Endothelial cell of umbilical vein (primary cell): ENCODE measurements at regions not wholly inside any gene's neighbourhood (a gene's known extent, or its start where the extent isn't known, plus 50 kb on each side); places are given as distances from the start of the nearest gene placed in this dataset.

Experiments used
- BruUV-seq: library from RNA; stranded (reverse); fragments of 400-500 nt; replicated peaks from 2 replicates; lab custom pipeline; 2021; lab: Mats Ljungman, UMichigan
- CTCF ChIA-PET: fragments of 300-600, 350-600 bp; sonication (Branson Sonifier 250); formaldehyde crosslinking; loops from one replicate; lab custom pipeline; 2021; ENCODE audit warnings: antibody characterized with exemption, inconsistent platforms; lab: Charles Lee
- POLR2A ChIA-PET: fragments of 300-600, 350-600 bp; sonication (Branson Sonifier 250); formaldehyde crosslinking; loops from one replicate; lab custom pipeline; 2021; ENCODE audit warnings: antibody characterized with exemption, inconsistent platforms; lab: Charles Lee
- DNase-seq: peaks from one replicate; pipeline ENCODE4 v3.0.0-alpha.2; 2011; ENCODE audit warnings: low read depth, low spot score
- FAIRE-seq: peaks from 2 replicates; lab custom pipeline; 2011; peaks lifted over from hg19 to GRCh38; lab: Jason Lieb, UNC
- H2AFZ ChIP-seq: 2 replicates; pipeline ENCODE4 v1.6.0; 2012; ENCODE audit warnings: low read depth, low read length, control low read depth, inconsistent platforms
- H3K27ac ChIP-seq: 2 replicates; pipeline ENCODE4 v1.5.1; 2011; ENCODE audit warnings: low read depth, mild to moderate bottlenecking, control low read depth, low read length, moderate library complexity; ENCODE audit not compliant: insufficient read depth
- H3K27me3 ChIP-seq, 2 experiments: 2 replicates each; pipeline versions ENCODE4 v1.6.0 to v1.6.1; 2011; ENCODE audit warnings: low read length in 2 of 2, mixed read lengths in 1 of 2; ENCODE audit not compliant: control insufficient read depth in 2 of 2, insufficient read depth in 2 of 2
- H3K36me3 ChIP-seq, 2 experiments: 2 replicates in 1 of 2; 3 replicates in 1 of 2; pipeline ENCODE4 v1.5.1; 2011; ENCODE audit warnings: low read length in 2 of 2, mild to moderate bottlenecking in 1 of 2, moderate library complexity in 1 of 2; ENCODE audit not compliant: control insufficient read depth in 2 of 2, insufficient read depth in 2 of 2; ENCODE audit errors: extremely low read depth in 1 of 2
- H3K4me1 ChIP-seq: 3 replicates; pipeline ENCODE4 v1.5.1; 2011; ENCODE audit warnings: mild to moderate bottlenecking, low read length; ENCODE audit not compliant: control insufficient read depth, insufficient read depth; ENCODE audit errors: extremely low read depth
- H3K4me2 ChIP-seq: 2 replicates; pipeline ENCODE4 v1.6.1; 2011; ENCODE audit warnings: low read length, control low read depth, mixed read lengths; ENCODE audit not compliant: insufficient read depth
- H3K4me3 ChIP-seq, 3 experiments: fragments of 200-600 bp in 1 of 3; sonication (generic), shearing (Covaris generic) in 1 of 3; replicated peaks in 1 of 3; 2 replicates each; pipeline ENCODE4 v1.5.1; 2011 to 2016; ENCODE audit warnings: control low read depth in 3 of 3, low read length in 3 of 3, mild to moderate bottlenecking in 2 of 3, inconsistent platforms in 1 of 3, low read depth in 1 of 3, moderate library complexity in 1 of 3; ENCODE audit not compliant: insufficient read depth in 1 of 3
- H3K79me2 ChIP-seq: 2 replicates; pipeline ENCODE4 v1.6.0; 2012; ENCODE audit warnings: low read length, inconsistent platforms; ENCODE audit not compliant: control insufficient read depth, insufficient read depth
- H3K9ac ChIP-seq: replicated peaks from 2 replicates; pipeline ENCODE3; 2011; ENCODE audit warnings: low read length, control low read depth; ENCODE audit not compliant: insufficient read depth; ENCODE audit errors: extremely low read depth
- H3K9me1 ChIP-seq: replicated peaks from 3 replicates; pipeline ENCODE4 v1.6.0; 2011; ENCODE audit warnings: mild to moderate bottlenecking, low read length; ENCODE audit not compliant: control insufficient read depth, insufficient read depth; ENCODE audit errors: extremely low read depth
- H3K9me3 ChIP-seq: replicated peaks from 2 replicates; pipeline ENCODE4 v1.5.1; 2012; ENCODE audit warnings: low read length, inconsistent platforms; ENCODE audit not compliant: control insufficient read depth, insufficient read depth
- H4K20me1 ChIP-seq: replicated peaks from 2 replicates; pipeline ENCODE3; 2011; ENCODE audit warnings: mild to moderate bottlenecking, low read length; ENCODE audit not compliant: control insufficient read depth, insufficient read depth; ENCODE audit errors: extremely low read depth
- EZH2 ChIP-seq: IDR thresholded peaks from 2 replicates; pipeline ENCODE4 v1.6.1; 2012; ENCODE audit warnings: borderline replicate concordance, low read depth, mild to moderate bottlenecking, moderate library complexity, low read length, inconsistent platforms; ENCODE audit not compliant: severe bottlenecking
- FOS ChIP-seq: IDR thresholded peaks from 2 replicates; pipeline ENCODE4 v1.6.1; 2011; ENCODE audit warnings: mild to moderate bottlenecking, low read length, moderate library complexity, borderline replicate concordance; ENCODE audit not compliant: insufficient read depth
- GATA2 ChIP-seq: IDR thresholded peaks from 2 replicates; pipeline ENCODE4 v1.7.0; 2011; ENCODE audit warnings: low read depth, mild to moderate bottlenecking, moderate library complexity, mixed read lengths, low read length; ENCODE audit not compliant: insufficient read length, insufficient read depth
- JUN ChIP-seq: IDR thresholded peaks from 2 replicates; pipeline ENCODE4 v1.6.1; 2011; ENCODE audit warnings: borderline replicate concordance, low read depth; ENCODE audit not compliant: insufficient read length, insufficient read depth
- MYC ChIP-seq: IDR thresholded peaks from one replicate; pipeline ENCODE4 v1.6.1; 2011; ENCODE audit warnings: mild to moderate bottlenecking, low read depth, low read length
- POLR2A ChIP-seq: IDR thresholded peaks from 2 replicates; pipeline ENCODE4 v1.6.1; 2012; ENCODE audit warnings: low read depth, mild to moderate bottlenecking, control low read depth, low read length
- POLR2AphosphoS5 ChIP-seq: IDR thresholded peaks from 2 replicates; pipeline ENCODE4 v1.6.1; 2012; ENCODE audit warnings: low read depth, mild to moderate bottlenecking, control low read depth, low read length, moderate library complexity; ENCODE audit not compliant: insufficient read depth
- dilution Hi-C: fragments of 300-500 bp; cut with MboI; formaldehyde crosslinking; loops from one replicate; pipeline ENCODE4 v1.15.0; 2019; ENCODE audit warnings: low sequenced_read_pairs; ENCODE audit not compliant: extremely low pct_ligation_motif_present
- intact Hi-C: fragments of 100-400 bp; cut with micrococcal nuclease; formaldehyde crosslinking; loops from one replicate; pipeline ENCODE4 v1.10.0; 2022
- TF ChIP-seq, protein P1 (sequence below), 2 donors: IDR thresholded peaks; 1 replicate in 1 of 2; 2 replicates in 1 of 2; pipeline ENCODE4 v1.5.1; 2011; ENCODE audit warnings: low read length in 2 of 2, mild to moderate bottlenecking in 2 of 2, moderate library complexity in 2 of 2, control low read depth in 1 of 2, inconsistent platforms in 1 of 2, low read depth in 1 of 2; ENCODE audit not compliant: insufficient read depth in 1 of 2; ENCODE audit errors: extremely low read depth in 1 of 2
- TF ChIP-seq, protein P2 (sequence below): IDR thresholded peaks from 2 replicates; pipeline ENCODE4 v1.6.1; 2011; ENCODE audit not compliant: insufficient read depth, insufficient read length

GRCh38 chr20:51937779-51938178 lies 135.5 kb upstream of the SALL4 start:
- H3K4me3 ChIP-seq = no peak overlapping the region
- H3K9ac ChIP-seq = no peak overlapping the region
- H3K27me3 ChIP-seq = no peaks in the 10 kb centered on the region
- BruUV-seq = no TSS peak
- no peak for TF ChIP-seq JUN
- TF ChIP-seq, protein P1, sequence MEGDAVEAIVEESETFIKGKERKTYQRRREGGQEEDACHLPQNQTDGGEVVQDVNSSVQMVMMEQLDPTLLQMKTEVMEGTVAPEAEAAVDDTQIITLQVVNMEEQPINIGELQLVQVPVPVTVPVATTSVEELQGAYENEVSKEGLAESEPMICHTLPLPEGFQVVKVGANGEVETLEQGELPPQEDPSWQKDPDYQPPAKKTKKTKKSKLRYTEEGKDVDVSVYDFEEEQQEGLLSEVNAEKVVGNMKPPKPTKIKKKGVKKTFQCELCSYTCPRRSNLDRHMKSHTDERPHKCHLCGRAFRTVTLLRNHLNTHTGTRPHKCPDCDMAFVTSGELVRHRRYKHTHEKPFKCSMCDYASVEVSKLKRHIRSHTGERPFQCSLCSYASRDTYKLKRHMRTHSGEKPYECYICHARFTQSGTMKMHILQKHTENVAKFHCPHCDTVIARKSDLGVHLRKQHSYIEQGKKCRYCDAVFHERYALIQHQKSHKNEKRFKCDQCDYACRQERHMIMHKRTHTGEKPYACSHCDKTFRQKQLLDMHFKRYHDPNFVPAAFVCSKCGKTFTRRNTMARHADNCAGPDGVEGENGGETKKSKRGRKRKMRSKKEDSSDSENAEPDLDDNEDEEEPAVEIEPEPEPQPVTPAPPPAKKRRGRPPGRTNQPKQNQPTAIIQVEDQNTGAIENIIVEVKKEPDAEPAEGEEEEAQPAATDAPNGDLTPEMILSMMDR (IDR thresholded peaks at IDR 0.05; ENCODE audit: extremely low read depth in 1 of 2, insufficient read depth in 1 of 2, low read depth in 1 of 2, low read length in 2 of 2) = no peak
- TF ChIP-seq MYC = no peak
- no peak for TF ChIP-seq POLR2AphosphoS5
- no peak for TF ChIP-seq GATA2
- TF ChIP-seq POLR2A = no peak
- no peak for TF ChIP-seq FOS
- TF ChIP-seq, protein P2, sequence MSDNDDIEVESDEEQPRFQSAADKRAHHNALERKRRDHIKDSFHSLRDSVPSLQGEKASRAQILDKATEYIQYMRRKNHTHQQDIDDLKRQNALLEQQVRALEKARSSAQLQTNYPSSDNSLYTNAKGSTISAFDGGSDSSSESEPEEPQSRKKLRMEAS = no peak
- TF ChIP-seq EZH2 = no peak
- H3K4me1 ChIP-seq = peaks cover 16% of the 10 kb centered on the region
- no peak overlapping the region for H3K4me2 ChIP-seq
- POLR2A ChIA-PET = no interaction called here
- CTCF ChIA-PET = interaction anchor here (0.8 to 1.2 kb wide), 6 partner anchors 8 to 298 kb away, joined by 3 to 4 read pairs (median 3); no protein-coding TSS in a partner anchor
- no peaks in the 10 kb centered on the region for H4K20me1 ChIP-seq
- no peaks in the 10 kb centered on the region for H3K9me1 ChIP-seq
- dilution Hi-C loops = no loop called here
- no peaks in the 10 kb centered on the region for H3K36me3 ChIP-seq
- no peak for FAIRE-seq
- H3K9me3 ChIP-seq = no peaks in the 10 kb centered on the region
- DNase-seq = no peak
- H3K27ac ChIP-seq = no peak overlapping the region
- no peak overlapping the region for H2AFZ ChIP-seq
- intact Hi-C loops = no loop called here
- no peaks in the 10 kb centered on the region for H3K79me2 ChIP-seq
